HG03575 (cell line): ENCODE measurements at regions not wholly inside any gene's neighbourhood (a gene's known extent, or its start where the extent isn't known, plus 50 kb on each side); places are given as distances from the start of the nearest gene placed in this dataset.
"Not testable (repeated sequence)": the region's sequence is repeated elsewhere in the genome, so short reads cannot be mapped to it uniquely, and the experiment has no call there.

Source experiments
- ATAC-seq: cut with Tn5 transposase; IDR thresholded peaks from one replicate; pipeline ENCODE4 v1.9.1; 2021; ENCODE audit not compliant: unreplicated experiment, insufficient number of reproducible peaks, low FRiP score; ENCODE audit errors: extremely low read depth

GRCh38 chr3:102025606-102026270 is 176.4 kb downstream of the NFKBIZ start:
- no peak for ATAC-seq

GRCh38 chr3:102026656-102027055 is 177.3 kb downstream of the NFKBIZ start:
- no peak for ATAC-seq

- ATAC-seq: no peak
Measured at GRCh38 chr3:102030661-102031060, 181.3 kb downstream of the NFKBIZ start.

GRCh38 chr3:102031834-102032233 is 182.5 kb downstream of the NFKBIZ start:
- no peak for ATAC-seq

GRCh38 chr3:102032491-102033383 is 183.4 kb downstream of the NFKBIZ start:
- ATAC-seq: no peak

- no peak for ATAC-seq
Measured at GRCh38 chr3:102034639-102035451, 185.5 kb downstream of the NFKBIZ start.

- no peak for ATAC-seq
Measured at GRCh38 chr3:102036017-102036416, 186.7 kb downstream of the NFKBIZ start.

GRCh38 chr3:102036472-102036871 is 187.2 kb downstream of the NFKBIZ start:
- no peak for ATAC-seq

- no peak for ATAC-seq
Measured at GRCh38 chr3:102037209-102037608, 187.9 kb downstream of the NFKBIZ start.

- no peak for ATAC-seq
Measured at GRCh38 chr3:102037791-102038190, 188.5 kb downstream of the NFKBIZ start.

GRCh38 chr3:102038477-102039142 is 189.3 kb downstream of the NFKBIZ start:
- peak; percentile 76 for ATAC-seq

- ATAC-seq: not testable (repeated sequence)
Measured at GRCh38 chr3:102040144-102040543, 190.8 kb downstream of the NFKBIZ start.

- ATAC-seq: no peak
Measured at GRCh38 chr3:102053375-102053989, 204.2 kb downstream of the NFKBIZ start.

GRCh38 chr3:102054543-102055080 is 205.3 kb downstream of the NFKBIZ start:
- ATAC-seq: no peak

- ATAC-seq: peak; percentile 76
Measured at GRCh38 chr3:102057781-102058421, 208.6 kb downstream of the NFKBIZ start.

- peak; percentile 63 for ATAC-seq
Measured at GRCh38 chr3:102059145-102059943, 210.0 kb downstream of the NFKBIZ start.

- ATAC-seq: no peak
Measured at GRCh38 chr3:102060814-102061213, 211.5 kb downstream of the NFKBIZ start.
